ENCODE measurements at regions not wholly inside any gene's neighbourhood (a gene's known extent, or its start where the extent isn't known, plus 50 kb on each side); places are given as distances from the start of the nearest gene placed in this dataset.

GRCh38 chr12:127943481-127944210 is 323.3 kb upstream of the TMEM132C start:
- no peak overlapping the region for H2AFZ ChIP-seq (ENCODE audit: low read length)
- no peak overlapping the region for H3K27ac ChIP-seq (ENCODE audit: low read depth, low read length, poor library complexity, severe bottlenecking)
- POLR2A ChIA-PET = no interaction called here
- H3K36me3 ChIP-seq (ENCODE audit: insufficient read depth, low read length) = no peaks in the 10 kb centered on the region
- H3K79me2 ChIP-seq (ENCODE audit: insufficient read depth, low read depth, low read length) = no peaks in the 10 kb centered on the region
- DNase-seq (ENCODE audit: low spot score) = no peak
- no TSS peak for BruUV-seq (replicated peaks)
- H3K4me3 ChIP-seq (ENCODE audit: low read depth, low read length, poor library complexity, severe bottlenecking) = no peak overlapping the region
- CTCF ChIA-PET (ENCODE audit: unreplicated experiment) = no interaction called here
- no peaks in the 10 kb centered on the region for H3K9me3 ChIP-seq (ENCODE audit: low read length)
- no peak overlapping the region for H3K4me2 ChIP-seq (ENCODE audit: low read length)
- no peaks in the 10 kb centered on the region for H3K9me2 ChIP-seq (ENCODE audit: insufficient read depth, low read length)
- no peaks in the 10 kb centered on the region for H3K4me1 ChIP-seq (ENCODE audit: insufficient read depth, low read length, poor library complexity, severe bottlenecking)
- intact Hi-C loops (cut with micrococcal nuclease; ENCODE audit: unreplicated experiment) = no loop called here
- no peak for TF ChIP-seq EZH2phosphoT487 (IDR thresholded peaks at IDR 0.05; ENCODE audit: borderline replicate concordance, low read depth, low read length)
- TF ChIP-seq, protein P1, sequence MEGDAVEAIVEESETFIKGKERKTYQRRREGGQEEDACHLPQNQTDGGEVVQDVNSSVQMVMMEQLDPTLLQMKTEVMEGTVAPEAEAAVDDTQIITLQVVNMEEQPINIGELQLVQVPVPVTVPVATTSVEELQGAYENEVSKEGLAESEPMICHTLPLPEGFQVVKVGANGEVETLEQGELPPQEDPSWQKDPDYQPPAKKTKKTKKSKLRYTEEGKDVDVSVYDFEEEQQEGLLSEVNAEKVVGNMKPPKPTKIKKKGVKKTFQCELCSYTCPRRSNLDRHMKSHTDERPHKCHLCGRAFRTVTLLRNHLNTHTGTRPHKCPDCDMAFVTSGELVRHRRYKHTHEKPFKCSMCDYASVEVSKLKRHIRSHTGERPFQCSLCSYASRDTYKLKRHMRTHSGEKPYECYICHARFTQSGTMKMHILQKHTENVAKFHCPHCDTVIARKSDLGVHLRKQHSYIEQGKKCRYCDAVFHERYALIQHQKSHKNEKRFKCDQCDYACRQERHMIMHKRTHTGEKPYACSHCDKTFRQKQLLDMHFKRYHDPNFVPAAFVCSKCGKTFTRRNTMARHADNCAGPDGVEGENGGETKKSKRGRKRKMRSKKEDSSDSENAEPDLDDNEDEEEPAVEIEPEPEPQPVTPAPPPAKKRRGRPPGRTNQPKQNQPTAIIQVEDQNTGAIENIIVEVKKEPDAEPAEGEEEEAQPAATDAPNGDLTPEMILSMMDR (conservative IDR thresholded peaks at IDR 0.05; ENCODE audit: low read length) = no peak
- H4K20me1 ChIP-seq (ENCODE audit: insufficient read depth, low read length) = no peaks in the 10 kb centered on the region

GRCh38 chr12:127944211-127944899 is 322.6 kb upstream of the TMEM132C start:
- BruUV-seq (replicated peaks) = no TSS peak
- TF ChIP-seq, protein P1 (conservative IDR thresholded peaks at IDR 0.05; ENCODE audit: low read length) = no peak
- no peak for TF ChIP-seq EZH2phosphoT487 (IDR thresholded peaks at IDR 0.05; ENCODE audit: borderline replicate concordance, low read depth, low read length)

More at GRCh38 chr12:127944211-127944899, 322.6 kb upstream of the TMEM132C start:
- Histone ChIP-seq H3K27ac (ENCODE audit: low read depth, low read length, poor library complexity, severe bottlenecking) (no peak overlapping the region), H3K4me2 (ENCODE audit: low read length) (no peak overlapping the region), H3K36me3 (ENCODE audit: insufficient read depth, low read length) (no peaks in the 10 kb centered on the region), H4K20me1 (ENCODE audit: insufficient read depth, low read length) (no peaks in the 10 kb centered on the region), H2AFZ (ENCODE audit: low read length) (no peak overlapping the region), H3K9me3 (ENCODE audit: low read length) (no peaks in the 10 kb centered on the region), H3K79me2 (ENCODE audit: insufficient read depth, low read depth, low read length) (no peaks in the 10 kb centered on the region), H3K9me2 (ENCODE audit: insufficient read depth, low read length) (no peaks in the 10 kb centered on the region), H3K4me1 (ENCODE audit: insufficient read depth, low read length, poor library complexity, severe bottlenecking) (no peaks in the 10 kb centered on the region), H3K4me3 (ENCODE audit: low read depth, low read length, poor library complexity, severe bottlenecking) (no peak overlapping the region)
- intact Hi-C loops (cut with micrococcal nuclease; ENCODE audit: unreplicated experiment) = no loop called here
- ChIA-PET CTCF (ENCODE audit: unreplicated experiment) (no interaction called here), POLR2A (no interaction called here)
- no peak for DNase-seq (ENCODE audit: low spot score)
